ENCODE measurements at regions not wholly inside any gene's neighbourhood (a gene's known extent, or its start where the extent isn't known, plus 50 kb on each side); places are given as distances from the start of the nearest gene placed in this dataset.

- no peak for TF ChIP-seq CTCF (IDR thresholded peaks at IDR 0.05)
- Histone ChIP-seq H3K27me3 (replicated peaks; ENCODE audit: insufficient read depth) (no peaks in the 10 kb centered on the region), H3K4me1 (ENCODE audit: control insufficient read depth in 1 of 2, low read depth in 2 of 2) (no peaks in the 10 kb centered on the region), H3K27ac (no peak overlapping the region), H3K9me3 (no peaks in the 10 kb centered on the region), H3K36me3 (no peaks in the 10 kb centered on the region), H3K4me3 (no peak overlapping the region)
- ATAC-seq (ENCODE audit: insufficient number of reproducible peaks, low FRiP score, low read depth) (no peak), DNase-seq (ENCODE audit: low spot score) (no peak)
Observed at GRCh38 chr5:102089883-102090282, 206.2 kb downstream of the SLCO4C1 start.

GRCh38 chr5:102087906-102088305 is 208.2 kb downstream of the SLCO4C1 start:
- Histone ChIP-seq H3K36me3 (no peaks in the 10 kb centered on the region), H3K27me3 (replicated peaks; ENCODE audit: insufficient read depth) (no peaks in the 10 kb centered on the region), H3K9me3 (no peaks in the 10 kb centered on the region), H3K27ac (no peak overlapping the region), H3K4me3 (no peak overlapping the region), H3K4me1 (ENCODE audit: control insufficient read depth in 1 of 2, low read depth in 2 of 2) (no peaks in the 10 kb centered on the region)
- no peak for ATAC-seq (ENCODE audit: insufficient number of reproducible peaks, low FRiP score, low read depth)
- DNase-seq (ENCODE audit: low spot score), result no peak
- TF ChIP-seq CTCF (IDR thresholded peaks at IDR 0.05), result no peak

- Histone ChIP-seq H3K4me3 (no peak overlapping the region), H3K9me3 (no peaks in the 10 kb centered on the region), H3K27ac (no peak overlapping the region), H3K4me1 (ENCODE audit: control insufficient read depth in 1 of 2, low read depth in 2 of 2) (no peaks in the 10 kb centered on the region), H3K27me3 (replicated peaks; ENCODE audit: insufficient read depth) (no peaks in the 10 kb centered on the region), H3K36me3 (no peaks in the 10 kb centered on the region)
- no peak for ATAC-seq (ENCODE audit: insufficient number of reproducible peaks, low FRiP score, low read depth)
- no peak for DNase-seq (ENCODE audit: low spot score)
- no peak for TF ChIP-seq CTCF (IDR thresholded peaks at IDR 0.05)
Observed at GRCh38 chr5:102080288-102080687, 215.8 kb downstream of the SLCO4C1 start.

DNA sequence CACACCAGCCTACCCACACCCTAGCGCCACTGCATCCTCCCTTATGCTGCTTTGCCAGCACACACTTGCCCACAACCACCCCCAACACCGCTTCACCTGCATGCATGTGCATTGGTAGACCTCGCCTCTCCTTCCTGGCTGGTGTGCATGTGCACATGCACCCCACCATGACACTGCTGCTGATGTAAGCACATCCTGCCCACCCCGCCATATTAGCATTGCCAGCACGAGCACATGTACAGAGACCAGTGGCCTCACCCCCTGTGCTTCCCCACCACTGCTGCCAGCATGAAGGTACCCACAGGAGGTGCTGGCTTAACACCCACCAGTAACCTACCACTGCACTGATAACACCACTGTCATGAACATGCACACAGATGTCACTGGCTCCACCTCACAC is 218.2 kb downstream of the SLCO4C1 start:
- no peak for TF ChIP-seq CTCF (IDR thresholded peaks at IDR 0.05)
- Histone ChIP-seq H3K4me3 (no peak overlapping the region), H3K36me3 (no peaks in the 10 kb centered on the region), H3K9me3 (no peaks in the 10 kb centered on the region), H3K27ac (no peak overlapping the region), H3K27me3 (replicated peaks; ENCODE audit: insufficient read depth) (no peaks in the 10 kb centered on the region), H3K4me1 (ENCODE audit: control insufficient read depth in 1 of 2, low read depth in 2 of 2) (no peaks in the 10 kb centered on the region)
- DNase-seq (ENCODE audit: low spot score) (no peak), ATAC-seq (ENCODE audit: insufficient number of reproducible peaks, low FRiP score, low read depth) (no peak)

DNA sequence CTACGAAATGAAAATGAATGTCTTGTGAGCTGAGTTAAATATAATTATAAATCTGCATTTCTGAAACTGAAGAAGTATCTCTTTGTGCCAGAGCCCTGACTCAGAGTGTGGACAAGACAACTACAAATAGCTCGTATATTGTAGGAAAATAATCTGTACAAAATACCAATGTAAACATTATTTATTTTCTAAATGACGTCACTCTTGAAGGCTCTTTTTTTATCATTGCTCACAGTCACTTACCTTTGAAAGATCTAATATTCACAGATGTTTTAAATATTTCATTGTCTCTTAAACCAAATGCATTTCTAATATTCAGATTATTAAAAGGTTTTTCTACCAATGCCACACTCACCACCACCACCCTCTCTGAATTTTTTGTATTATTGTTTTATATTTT is 226.1 kb downstream of the SLCO4C1 start:
- Histone ChIP-seq H3K27ac (no peak overlapping the region), H3K4me3 (no peak overlapping the region), H3K36me3 (no peaks in the 10 kb centered on the region), H3K4me1 (ENCODE audit: control insufficient read depth in 1 of 2, low read depth in 2 of 2) (no peaks in the 10 kb centered on the region), H3K27me3 (replicated peaks; ENCODE audit: insufficient read depth) (no peaks in the 10 kb centered on the region), H3K9me3 (no peaks in the 10 kb centered on the region)
- ATAC-seq (ENCODE audit: insufficient number of reproducible peaks, low FRiP score, low read depth) (no peak), DNase-seq (ENCODE audit: low spot score) (no peak)
- TF ChIP-seq CTCF (IDR thresholded peaks at IDR 0.05), result no peak

Data from thoracic aorta (tissue), 2 donors.